CD14-positive monocyte (primary cell): ENCODE measurements at regions not wholly inside any gene's neighbourhood (a gene's known extent, or its start where the extent isn't known, plus 50 kb on each side); places are given as distances from the start of the nearest gene placed in this dataset.
"Not testable (repeated sequence)": the region's sequence is repeated elsewhere in the genome, so short reads cannot be mapped to it uniquely, and the experiment has no call there.

ENCODE experiments used
- DNase-seq, 3 donors: peaks; one replicate each; pipeline ENCODE4 v3.0.0-alpha.2; 2011 to 2022
- H2AFZ ChIP-seq: 2 replicates; pipeline ENCODE4 v1.6.0; 2012; ENCODE audit warnings: mild to moderate bottlenecking, low read depth, low read length, inconsistent platforms; ENCODE audit not compliant: insufficient read depth, poor library complexity, severe bottlenecking
- H3K27ac ChIP-seq, 2 donors: 1 replicate in 1 of 2; 2 replicates in 1 of 2; pipeline ENCODE4 v1.5.1; 2012 to 2013; ENCODE audit warnings: low read length in 2 of 2, control low read depth in 1 of 2, inconsistent platforms in 1 of 2, low read depth in 1 of 2, mild to moderate bottlenecking in 1 of 2
- H3K27me3 ChIP-seq, 2 donors: one replicate each; pipeline versions ENCODE4 v1.6.0 to v1.6.1; 2011 to 2013; ENCODE audit warnings: low read length in 2 of 2; ENCODE audit not compliant: control insufficient read depth in 2 of 2, insufficient read depth in 2 of 2
- H3K36me3 ChIP-seq, 2 donors: replicated peaks in 1 of 2; 1 replicate in 1 of 2; 2 replicates in 1 of 2; pipeline versions ENCODE4 v1.5.1 to v1.6.1; 2012 to 2013; ENCODE audit warnings: low read length in 2 of 2, control low read depth in 1 of 2, inconsistent platforms in 1 of 2, mild to moderate bottlenecking in 1 of 2; ENCODE audit not compliant: insufficient read depth in 2 of 2, control insufficient read depth in 1 of 2
- H3K4me1 ChIP-seq, 2 donors: 1 replicate in 1 of 2; 2 replicates in 1 of 2; pipeline versions ENCODE4 v1.5.1 to v1.6.1; 2012 to 2013; ENCODE audit warnings: low read length in 2 of 2, control low read depth in 1 of 2, inconsistent platforms in 1 of 2, mild to moderate bottlenecking in 1 of 2, moderate library complexity in 1 of 2; ENCODE audit not compliant: insufficient read depth in 2 of 2, control insufficient read depth in 1 of 2
- H3K4me2 ChIP-seq: replicated peaks from 2 replicates; pipeline ENCODE3; 2012; ENCODE audit warnings: low read length, moderate library complexity, mild to moderate bottlenecking; ENCODE audit not compliant: poor library complexity, severe bottlenecking; ENCODE audit errors: extremely low read depth
- H3K4me3 ChIP-seq, 3 experiments: fragments of 200-600 bp in 1 of 3; sonication (generic) in 1 of 3; replicated peaks in 1 of 3; 1 replicate in 2 of 3; 2 replicates in 1 of 3; pipeline ENCODE4 v1.5.1; 2011 to 2013; ENCODE audit warnings: low read length in 3 of 3, mild to moderate bottlenecking in 3 of 3, control low read depth in 2 of 3, low read depth in 2 of 3, inconsistent platforms in 1 of 3, moderate library complexity in 1 of 3
- H3K79me2 ChIP-seq: 2 replicates; pipeline ENCODE4 v1.6.0; 2012; ENCODE audit warnings: mild to moderate bottlenecking, control low read depth, inconsistent platforms, low read length, moderate library complexity; ENCODE audit not compliant: insufficient read depth
- H3K9ac ChIP-seq: 2 replicates; pipeline ENCODE4 v1.6.0; 2017; ENCODE audit warnings: low read length, mild to moderate bottlenecking; ENCODE audit not compliant: insufficient read depth, poor library complexity, severe bottlenecking
- H3K9me3 ChIP-seq, 2 donors: replicated peaks in 1 of 2; 1 replicate in 1 of 2; 2 replicates in 1 of 2; pipeline versions ENCODE4 v1.5.1 to v1.6.1; 2012 to 2013; ENCODE audit warnings: low read length in 2 of 2, control low read depth in 1 of 2; ENCODE audit not compliant: control insufficient read depth in 1 of 2, insufficient read depth in 1 of 2
- H4K20me1 ChIP-seq: 2 replicates; pipeline ENCODE4 v1.6.0; 2012; ENCODE audit warnings: mild to moderate bottlenecking, low read length, control low read depth, moderate library complexity; ENCODE audit not compliant: insufficient read depth
- H3K27ac Mint-ChIP-seq, 7 donors: one replicate each; pipeline ENCODE4 v1.8.0; 2020; ENCODE audit warnings: mild to moderate bottlenecking in 7 of 7, mixed read lengths in 7 of 7, moderate library complexity in 6 of 7, inconsistent platforms in 2 of 7
- H3K27me3 Mint-ChIP-seq, 3 donors: one replicate each; pipeline ENCODE4 v1.8.0; 2021 to 2022; ENCODE audit warnings: low read depth in 3 of 3, mild to moderate bottlenecking in 3 of 3, mixed read lengths in 3 of 3, moderate library complexity in 3 of 3, inconsistent platforms in 1 of 3
- H3K36me3 Mint-ChIP-seq, 2 donors: one replicate each; pipeline ENCODE4 v1.8.0; 2020; ENCODE audit warnings: mixed read lengths in 2 of 2, inconsistent platforms in 1 of 2, mild to moderate bottlenecking in 1 of 2
- H3K4me1 Mint-ChIP-seq: one replicate; pipeline ENCODE4 v1.8.0; 2020; ENCODE audit warnings: mild to moderate bottlenecking, mixed read lengths
- H3K4me3 Mint-ChIP-seq, 2 donors: one replicate each; pipeline ENCODE4 v1.8.0; 2020; ENCODE audit warnings: mild to moderate bottlenecking in 2 of 2, mixed read lengths in 2 of 2, moderate library complexity in 1 of 2
- H3K9me3 Mint-ChIP-seq, 7 donors: one replicate each; pipeline ENCODE4 v1.8.0; 2020 to 2022; ENCODE audit warnings: mixed read lengths in 7 of 7, mild to moderate bottlenecking in 6 of 7, moderate library complexity in 6 of 7, inconsistent platforms in 2 of 7
- CTCF ChIP-seq: fragments of 200-600 bp; IDR thresholded peaks from one replicate; pipeline ENCODE4 v1.8.0; 2022; ENCODE audit warnings: antibody characterized with exemption, mild to moderate bottlenecking
- WGBS: methylation state at CpG from one replicate; pipeline ENCODE4 v1.1.5; 2013; ENCODE audit warnings: missing lambda C conversion rate; ENCODE audit not compliant: insufficient coverage; 5-methylcytosine and 5-hydroxymethylcytosine counted together
- intact Hi-C, 2 donors: fragments of 100-400 bp; cut with micrococcal nuclease; formaldehyde crosslinking; loops; one replicate each; pipeline versions ENCODE4 v1.15.0 to v1.15.1; 2023

GRCh38 chr7:112916431-112916830 lies 126.2 kb upstream of the TMEM168 start:
- H3K27ac Mint-ChIP-seq, result peak overlapping the region in 1 of 7 donors; percentile 52
- H3K4me3 ChIP-seq, H4K20me1 ChIP-seq, H3K9me3 Mint-ChIP-seq, H2AFZ ChIP-seq, H3K27me3 Mint-ChIP-seq, H3K9me3 ChIP-seq, H3K79me2 ChIP-seq, H3K4me1 ChIP-seq, H3K9ac ChIP-seq, H3K4me3 Mint-ChIP-seq, intact Hi-C loops, H3K27me3 ChIP-seq, DNase-seq, H3K4me2 ChIP-seq, H3K4me1 Mint-ChIP-seq, H3K27ac ChIP-seq: not testable (repeated sequence)
- 97% methylated on average over 5 of the region's 18 CpGs for WGBS
- peaks cover 22 to 39% of the 10 kb centered on the region in 2 donors for H3K36me3 Mint-ChIP-seq
- H3K36me3 ChIP-seq, result peaks cover 8 to 20% of the 10 kb centered on the region in 2 donors

GRCh38 chr7:112908086-112908485 lies 117.9 kb upstream of the TMEM168 start:
- Histone ChIP-seq H3K4me3 (no peak overlapping the region), H3K9ac (no peak overlapping the region), H3K27ac (no peak overlapping the region), H4K20me1 (no peaks in the 10 kb centered on the region), H2AFZ (no peak overlapping the region), H3K4me1 (no peaks in the 10 kb centered on the region), H3K9me3 (peaks cover 2 to 15% of the 10 kb centered on the region in 2 donors), H3K4me2 (no peak overlapping the region), H3K36me3 (peaks cover 14 to 42% of the 10 kb centered on the region in 2 donors), H3K79me2 (no peaks in the 10 kb centered on the region), H3K27me3 (no peaks in the 10 kb centered on the region)
- intact Hi-C loops, result no loop called here
- peaks cover 32 to 36% of the 10 kb centered on the region in 2 donors for H3K36me3 Mint-ChIP-seq
- H3K4me1 Mint-ChIP-seq, result peaks cover 2% of the 10 kb centered on the region
- H3K4me3 Mint-ChIP-seq, result no peak overlapping the region
- WGBS, result 86% methylated on average over 1 of the region's 2 CpGs
- TF ChIP-seq CTCF, result no peak
- no peak for DNase-seq
- peaks cover 5 to 23% (median 11%) of the 10 kb centered on the region in 7 donors for H3K9me3 Mint-ChIP-seq
- H3K27me3 Mint-ChIP-seq, result no peaks in the 10 kb centered on the region
- peak overlapping the region in 1 of 7 donors; percentile 60 for H3K27ac Mint-ChIP-seq
